Activated CD4-positive, CD25-positive, alpha-beta regulatory T cell treated with anti-CD3 and anti-CD28 coated beads, Interleukin-2, amount 50 U/mL, for 72 hours (primary cell): ENCODE measurements at regions not wholly inside any gene's neighbourhood (a gene's known extent, or its start where the extent isn't known, plus 50 kb on each side); places are given as distances from the start of the nearest gene placed in this dataset.
"Not testable (repeated sequence)": the region's sequence is repeated elsewhere in the genome, so short reads cannot be mapped to it uniquely, and the experiment has no call there.

ENCODE experiments used
- DNase-seq: peaks from one replicate; pipeline ENCODE4 v3.0.0; 2021

DNA sequence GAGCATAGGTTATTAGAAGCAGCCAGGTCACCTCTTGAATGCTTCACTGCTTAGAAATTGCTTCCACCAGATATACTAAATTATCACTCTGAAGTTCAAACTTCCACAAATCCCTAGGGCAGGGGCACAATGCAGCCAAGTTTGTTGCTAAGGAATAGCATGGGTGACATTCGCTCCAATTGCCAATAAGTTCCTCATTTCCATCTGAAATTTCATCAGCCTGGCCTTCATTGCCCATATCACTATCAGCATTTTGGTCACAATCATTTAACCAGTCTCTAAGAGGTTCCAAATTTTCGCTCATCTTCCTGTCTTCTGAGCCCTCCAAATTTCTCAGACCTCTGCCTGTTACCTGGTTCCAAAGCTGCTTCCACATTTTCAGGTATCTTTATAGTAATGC, 356.1 kb downstream of the DAD1 start:
- DNase-seq: no peak

DNA sequence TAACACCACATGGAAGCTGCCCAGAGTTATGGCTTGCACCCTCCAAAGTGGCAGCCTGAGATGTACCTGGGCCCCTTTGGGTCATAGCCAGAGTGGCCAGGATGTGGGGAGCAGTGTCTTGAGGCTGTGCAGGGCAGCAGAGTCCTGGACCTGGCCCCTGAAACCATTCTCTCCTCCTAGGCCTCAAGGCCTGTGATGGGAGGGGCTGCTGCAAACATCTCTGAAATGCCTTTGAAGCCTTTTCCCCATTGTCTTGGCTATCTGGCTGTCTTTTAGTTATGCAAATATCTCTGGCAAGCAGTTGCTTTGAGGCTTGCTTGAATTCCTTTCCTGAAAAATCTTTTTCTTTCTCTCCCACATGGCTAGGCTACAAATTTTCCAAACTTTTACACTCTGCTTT, 356.5 kb downstream of the DAD1 start:
- no peak for DNase-seq

DNA sequence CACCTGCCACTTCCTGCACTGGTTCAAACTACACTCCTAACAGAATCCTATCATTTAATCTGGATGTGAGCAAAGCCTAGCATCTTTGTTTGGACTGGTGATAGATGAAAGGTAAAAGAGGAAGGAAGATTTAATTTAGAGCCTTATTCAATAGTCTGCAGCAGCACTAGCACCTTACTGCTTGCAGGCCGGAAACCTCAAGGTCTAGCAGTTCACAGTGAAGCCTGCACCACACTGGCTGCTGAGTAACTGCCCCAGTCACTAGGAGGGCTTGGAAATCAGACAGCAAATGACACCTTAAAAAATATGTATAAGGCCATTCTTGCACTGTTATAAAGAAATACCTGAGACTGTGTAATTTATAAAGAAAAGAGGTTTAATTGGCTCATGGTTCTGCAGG, 358.0 kb downstream of the DAD1 start:
- DNase-seq: no peak

DNA sequence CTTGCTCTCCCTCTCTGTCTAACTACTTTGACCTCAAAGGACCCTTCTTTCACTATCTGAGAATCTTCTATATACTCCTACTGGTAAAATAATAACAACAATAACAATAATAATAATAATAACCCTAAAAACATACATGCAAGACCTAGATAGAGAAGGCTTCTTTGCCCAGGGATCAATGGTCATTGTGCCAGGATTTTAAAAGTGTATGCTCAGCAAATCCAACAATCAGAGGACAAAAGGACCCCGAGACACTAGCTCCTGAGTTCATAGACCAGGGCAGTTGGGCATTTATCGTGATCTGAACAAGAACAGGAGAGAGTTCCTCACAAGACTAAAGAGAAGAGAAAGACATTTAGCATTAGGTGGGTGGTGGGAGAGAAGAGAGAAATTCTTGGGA, 358.5 kb downstream of the DAD1 start:
- no peak for DNase-seq

DNA sequence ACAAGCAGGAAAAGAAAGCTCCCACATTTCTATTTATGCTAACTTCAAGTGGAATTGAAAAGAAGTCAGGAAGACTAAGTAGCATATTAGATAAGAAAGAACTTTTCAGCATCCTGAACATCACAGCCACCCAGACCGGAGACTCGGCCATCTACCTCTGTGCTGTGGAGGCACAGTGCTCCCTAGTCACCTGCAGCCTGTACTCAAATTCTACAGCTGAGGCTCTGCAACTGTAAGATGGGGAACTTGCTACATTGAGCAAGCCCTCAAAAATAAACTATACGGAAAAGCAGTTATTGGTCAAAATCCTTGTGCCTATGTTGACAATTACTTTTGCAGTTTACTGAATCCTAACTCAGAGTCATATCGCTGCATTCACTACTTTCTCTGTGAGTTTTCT, 361.9 kb downstream of the DAD1 start:
- DNase-seq: no peak

DNA sequence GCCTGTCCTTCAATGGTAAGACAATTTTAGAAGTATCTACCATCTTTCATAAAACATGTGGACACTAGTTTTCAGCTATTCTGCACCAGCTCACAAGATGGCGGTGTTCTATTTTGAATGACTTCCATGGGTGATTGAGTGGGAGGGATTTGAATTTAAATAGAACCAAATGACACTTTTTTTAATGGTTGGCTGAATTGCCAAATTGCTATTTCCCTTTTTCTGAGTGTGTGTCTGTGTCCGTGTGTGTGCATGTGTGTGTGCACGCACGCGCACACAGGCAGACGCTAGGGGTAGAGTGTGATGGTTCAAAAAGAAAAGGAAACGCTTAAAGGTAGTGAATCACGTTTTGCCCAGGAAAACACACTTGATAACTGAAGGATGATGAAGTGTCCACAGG, 362.6 kb downstream of the DAD1 start:
- no peak for DNase-seq

DNA sequence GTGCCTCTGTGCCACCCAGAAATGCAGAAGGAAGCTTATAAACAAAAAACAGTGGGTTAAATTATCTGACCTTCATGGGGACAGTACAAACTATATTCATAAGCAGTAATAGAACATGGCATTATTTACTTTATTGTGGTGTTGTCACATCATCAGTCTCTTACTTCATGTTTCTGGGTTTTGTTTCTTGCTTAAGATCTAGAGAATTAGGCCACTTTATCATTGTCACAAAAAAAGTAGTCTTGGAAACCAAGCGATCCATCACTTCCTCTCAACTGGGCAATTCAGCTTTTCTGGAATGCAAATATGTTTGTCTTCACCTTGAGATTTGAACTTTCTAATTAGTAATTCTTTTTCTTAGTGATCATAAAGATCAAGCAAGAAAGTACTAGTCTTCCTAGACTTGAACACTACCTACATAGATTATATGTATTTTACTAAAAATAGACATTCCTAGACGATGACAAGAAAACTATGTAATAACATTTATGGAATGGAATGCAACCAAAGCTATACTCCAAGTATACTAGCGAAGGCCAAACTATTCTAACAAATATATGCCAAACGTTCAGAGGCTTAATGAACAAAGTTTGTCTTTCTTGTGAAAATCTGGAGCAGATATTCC, 363.4 kb downstream of the DAD1 start:
- no peak for DNase-seq

DNA sequence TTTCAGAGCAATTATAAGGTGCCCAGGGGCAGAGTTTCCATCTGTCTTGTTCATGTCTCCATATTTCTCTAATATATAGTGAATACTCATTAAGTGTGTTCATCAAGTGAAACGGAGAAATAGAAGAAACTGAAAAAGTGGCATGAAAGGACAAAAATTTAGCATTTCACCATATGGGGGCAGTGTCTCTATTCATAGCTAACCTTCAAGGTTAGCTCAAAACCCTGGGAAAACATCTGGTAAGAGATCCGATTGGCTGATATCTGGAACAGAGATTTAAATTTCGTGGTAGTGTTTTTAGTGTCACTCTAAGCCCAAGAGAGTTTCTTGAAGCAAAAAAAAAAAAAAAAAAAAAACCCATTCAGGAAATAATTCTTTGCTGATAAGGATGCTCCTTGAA, 367.5 kb downstream of the DAD1 start:
- no peak for DNase-seq

DNA sequence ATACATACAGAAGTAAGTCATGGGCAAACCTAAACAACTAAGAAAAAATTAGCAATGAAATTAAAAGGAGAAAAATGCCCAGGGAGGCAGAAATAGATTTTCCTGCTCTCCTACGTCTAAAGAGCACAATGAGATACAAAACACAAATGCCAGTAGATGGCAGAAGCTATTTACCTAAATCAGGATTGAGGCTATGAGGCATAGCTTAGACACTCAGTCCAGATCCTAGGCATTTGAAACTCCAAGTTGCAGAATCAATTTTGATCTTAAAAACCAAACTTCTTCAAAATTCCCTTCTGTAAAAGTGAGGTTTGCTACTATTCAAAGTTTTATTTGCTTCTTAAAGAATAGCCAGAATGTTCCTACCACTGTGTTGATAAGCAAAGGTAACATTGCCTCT, 368.6 kb downstream of the DAD1 start:
- no peak for DNase-seq

DNA sequence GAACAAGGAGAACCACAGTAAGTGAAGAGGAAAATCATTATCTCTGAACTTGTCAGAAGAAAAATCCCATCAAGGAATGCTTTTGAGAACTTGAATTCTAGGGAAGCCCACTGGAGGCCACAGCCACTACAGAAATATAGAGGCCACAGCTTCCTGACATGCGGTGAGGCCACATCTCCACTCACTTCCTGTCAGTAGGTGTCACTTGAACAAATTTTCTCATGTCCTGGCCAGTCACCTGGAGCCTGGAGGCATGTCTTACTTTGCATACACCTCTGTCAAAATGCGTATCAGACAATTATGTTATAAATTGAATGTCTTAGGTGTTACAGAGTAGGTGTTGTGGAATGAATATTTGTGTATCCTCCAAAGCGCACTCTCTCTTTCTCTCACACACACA, 370.3 kb downstream of the DAD1 start:
- DNase-seq: no peak

DNA sequence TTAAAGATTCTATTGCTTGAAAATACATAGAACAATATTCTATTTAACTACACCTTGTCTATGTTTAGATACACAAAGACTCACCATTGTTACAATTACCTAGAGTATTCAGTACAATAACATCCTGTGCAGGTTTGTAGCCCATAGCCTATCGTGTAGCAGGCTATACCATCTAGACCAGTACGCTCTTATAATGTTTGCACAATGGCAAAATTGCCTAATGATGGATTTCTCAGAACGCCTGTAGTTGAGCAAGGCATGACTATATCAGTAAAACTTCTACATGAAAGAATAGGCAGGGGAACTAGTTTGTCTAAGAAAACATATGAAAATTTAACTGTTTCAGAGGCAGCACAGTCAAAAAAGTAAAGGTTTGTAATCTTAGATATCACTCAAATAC, 375.9 kb downstream of the DAD1 start:
- DNase-seq: no peak

DNA sequence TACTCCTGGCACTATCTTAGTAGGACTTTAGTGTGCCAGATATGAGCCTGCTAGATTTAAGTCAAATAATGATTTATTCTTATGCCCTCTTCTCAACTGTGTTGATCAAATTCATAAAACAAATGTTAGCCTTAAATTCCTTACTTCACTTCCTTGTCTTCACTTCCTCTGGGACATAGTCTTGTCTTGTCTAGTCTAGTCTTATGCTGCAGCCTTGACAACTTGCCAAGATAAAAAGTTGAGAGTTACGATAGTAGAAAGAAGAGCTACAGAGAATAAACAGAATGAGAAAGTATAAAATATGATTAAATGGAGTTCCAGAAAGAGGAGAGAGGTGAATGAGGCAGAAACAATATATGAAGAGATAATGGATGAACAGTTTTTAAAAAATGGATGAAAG, 378.1 kb downstream of the DAD1 start:
- DNase-seq: no peak

DNA sequence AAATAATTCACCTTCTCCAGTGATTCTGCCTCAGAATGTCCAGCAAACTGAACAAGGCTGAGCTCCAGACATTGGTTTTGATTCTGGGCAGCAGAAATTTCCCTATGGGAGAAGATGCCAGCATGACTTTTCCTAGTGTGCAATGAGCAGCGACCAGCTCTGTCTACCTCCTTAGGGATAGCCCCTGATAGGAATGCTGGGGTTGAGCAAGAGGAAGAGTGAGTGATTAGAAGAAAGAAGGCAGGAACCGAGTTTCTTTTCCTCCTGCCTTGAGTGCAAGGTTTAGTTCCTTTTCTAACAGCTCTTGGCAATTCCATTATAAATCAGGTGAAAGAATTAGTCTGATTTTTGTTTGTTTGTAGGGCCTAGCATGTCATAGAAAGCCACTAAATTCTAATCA, 379.0 kb downstream of the DAD1 start:
- DNase-seq: no peak

DNA sequence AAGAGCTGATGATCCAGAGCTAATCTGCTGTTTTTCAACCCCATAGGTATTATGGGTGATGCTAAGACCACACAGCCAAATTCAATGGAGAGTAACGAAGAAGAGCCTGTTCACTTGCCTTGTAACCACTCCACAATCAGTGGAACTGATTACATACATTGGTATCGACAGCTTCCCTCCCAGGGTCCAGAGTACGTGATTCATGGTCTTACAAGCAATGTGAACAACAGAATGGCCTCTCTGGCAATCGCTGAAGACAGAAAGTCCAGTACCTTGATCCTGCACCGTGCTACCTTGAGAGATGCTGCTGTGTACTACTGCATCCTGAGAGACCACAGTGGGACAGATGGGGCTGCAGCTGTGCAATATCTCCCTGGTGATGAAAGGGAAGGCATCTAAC, 386.0 kb downstream of the DAD1 start:
- DNase-seq: no peak

DNA sequence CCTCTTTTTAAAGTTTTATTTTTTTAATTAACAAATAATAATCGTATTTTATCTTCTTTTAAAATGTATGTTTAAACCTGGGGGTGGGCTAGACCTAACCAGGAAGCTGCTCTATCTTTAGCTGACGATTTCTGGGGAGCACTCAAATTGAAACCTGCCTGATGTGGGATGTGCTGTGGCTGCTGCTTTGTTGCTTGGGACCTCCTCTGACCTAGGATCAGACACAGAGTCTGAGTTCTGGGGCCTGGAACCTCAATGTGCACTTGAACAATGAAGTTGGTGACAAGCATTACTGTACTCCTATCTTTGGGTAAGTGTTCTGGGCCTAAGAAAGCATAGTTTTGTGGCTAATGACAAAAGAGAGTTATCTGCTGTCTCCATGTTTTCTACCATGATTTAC, 386.7 kb downstream of the DAD1 start:
- no peak for DNase-seq

DNA sequence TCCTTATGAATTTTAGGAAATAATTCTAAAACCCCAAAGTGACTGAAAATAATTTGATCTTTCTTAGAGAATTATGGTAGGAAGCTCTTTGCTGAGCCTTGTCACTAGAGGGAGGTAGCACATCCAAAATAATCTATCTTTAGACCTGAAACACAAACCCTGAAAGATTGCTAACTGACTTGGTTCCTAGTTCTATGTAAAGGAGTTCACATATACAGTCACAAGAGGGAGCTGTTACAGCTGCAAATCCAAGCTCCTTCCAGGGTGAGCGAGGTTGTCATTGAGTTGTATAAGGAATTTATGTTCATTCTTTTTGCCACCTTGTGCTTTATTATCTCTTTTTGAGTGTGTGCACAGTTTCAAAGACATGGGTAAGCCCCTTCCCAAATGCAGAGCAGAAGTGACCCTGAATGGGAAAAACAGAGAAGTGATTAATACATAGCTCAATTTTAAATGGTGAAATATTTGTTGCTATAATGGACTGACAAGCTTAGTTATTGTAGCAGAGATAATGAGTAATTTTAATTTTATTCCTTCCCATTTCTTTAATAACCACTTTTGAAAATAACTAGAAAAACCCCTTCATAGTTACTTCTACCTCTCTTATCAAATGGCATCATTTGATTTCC, 387.9 kb downstream of the DAD1 start:
- no peak for DNase-seq

DNA sequence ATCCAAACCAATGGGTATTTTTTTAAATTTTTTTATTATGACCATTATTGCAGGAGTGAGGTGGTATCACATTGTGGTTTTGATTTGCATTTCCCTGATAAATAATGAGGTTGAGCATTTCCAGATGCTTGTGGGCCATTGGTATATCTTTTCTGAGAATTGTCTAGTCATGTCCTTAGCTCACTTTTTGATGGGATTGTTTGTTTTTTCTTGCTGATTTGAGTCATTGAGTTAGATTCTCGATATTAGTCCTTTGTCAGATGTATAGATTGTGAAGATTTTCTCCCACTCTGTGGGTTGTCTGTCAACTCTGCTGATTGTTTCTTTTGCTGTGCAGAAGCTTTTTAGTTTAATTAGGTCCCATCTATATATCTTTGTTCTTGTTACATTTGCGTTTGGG, 388.9 kb downstream of the DAD1 start:
- DNase-seq: not testable (repeated sequence)

DNA sequence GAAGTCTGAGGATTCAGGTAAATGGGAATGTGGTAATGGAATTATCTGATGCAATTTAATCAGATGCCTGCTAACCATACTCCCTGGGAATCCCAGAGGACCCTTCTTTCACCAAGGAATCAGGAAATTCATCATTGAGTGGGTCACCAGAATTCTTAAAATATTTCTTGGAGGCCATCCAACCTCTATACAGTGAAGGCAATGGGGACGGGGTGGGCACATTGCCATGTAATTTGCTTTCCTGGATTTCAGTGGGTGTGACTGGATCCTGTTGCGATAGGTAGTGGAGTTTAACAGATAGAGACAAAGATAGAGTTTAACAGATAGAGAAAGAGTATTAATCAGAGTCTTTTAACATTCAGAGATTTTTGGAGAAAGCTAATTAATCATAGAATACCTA, 394.4 kb downstream of the DAD1 start:
- no peak for DNase-seq

DNA sequence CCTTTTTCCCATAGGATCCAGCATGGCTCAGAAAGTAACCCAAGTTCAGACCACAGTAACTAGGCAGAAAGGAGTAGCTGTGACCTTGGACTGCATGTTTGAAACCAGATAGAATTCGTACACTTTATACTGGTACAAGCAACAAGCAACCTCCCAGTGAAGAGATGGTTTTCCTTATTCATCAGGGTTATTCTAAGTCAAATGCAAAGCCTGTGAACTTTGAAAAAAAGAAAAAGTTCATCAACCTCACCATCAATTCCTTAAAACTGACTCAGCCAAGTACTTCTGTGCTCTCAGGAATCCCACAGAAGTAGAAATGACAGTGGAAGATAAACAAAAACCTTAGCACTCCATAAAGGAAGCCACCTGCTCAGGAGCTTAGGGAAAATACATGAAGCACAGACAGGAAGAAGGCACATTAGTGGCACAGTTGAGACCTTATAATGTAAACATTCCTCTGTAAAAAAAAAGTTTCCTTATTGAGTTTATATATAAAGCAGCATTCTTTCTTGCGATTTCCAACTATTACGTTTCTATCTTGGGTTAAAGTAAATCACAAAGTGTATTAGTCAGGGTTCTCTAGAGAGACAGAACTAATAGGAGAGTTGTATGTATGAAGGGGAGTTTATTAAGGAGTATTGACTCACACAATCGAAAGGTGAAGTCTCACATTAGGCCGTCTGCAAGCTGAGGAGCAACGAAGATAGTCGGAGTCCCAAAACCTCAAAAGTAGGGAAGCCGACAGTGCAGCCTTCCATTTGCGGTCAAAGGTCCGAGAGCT, 398.4 kb downstream of the DAD1 start:
- DNase-seq: no peak

DNA sequence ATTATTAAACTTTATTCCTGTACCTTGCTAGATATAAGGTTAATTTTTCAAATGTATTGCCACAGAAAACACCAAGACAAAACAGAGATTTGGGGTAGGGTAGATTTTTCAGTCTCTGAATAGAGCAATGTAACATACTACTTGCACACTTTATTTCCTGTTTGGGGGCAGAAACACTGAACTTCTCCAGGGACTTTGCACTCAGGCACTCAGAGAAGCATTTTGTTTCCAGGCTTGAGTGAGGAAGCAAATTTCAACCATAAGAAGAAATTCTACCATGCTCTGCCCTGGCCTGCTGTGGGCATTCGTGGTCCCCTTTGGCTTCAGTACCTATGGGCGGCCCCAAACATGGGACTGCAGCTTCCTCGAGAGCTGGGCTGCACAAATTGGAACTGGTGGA, 399.1 kb downstream of the DAD1 start:
- DNase-seq: no peak

DNA sequence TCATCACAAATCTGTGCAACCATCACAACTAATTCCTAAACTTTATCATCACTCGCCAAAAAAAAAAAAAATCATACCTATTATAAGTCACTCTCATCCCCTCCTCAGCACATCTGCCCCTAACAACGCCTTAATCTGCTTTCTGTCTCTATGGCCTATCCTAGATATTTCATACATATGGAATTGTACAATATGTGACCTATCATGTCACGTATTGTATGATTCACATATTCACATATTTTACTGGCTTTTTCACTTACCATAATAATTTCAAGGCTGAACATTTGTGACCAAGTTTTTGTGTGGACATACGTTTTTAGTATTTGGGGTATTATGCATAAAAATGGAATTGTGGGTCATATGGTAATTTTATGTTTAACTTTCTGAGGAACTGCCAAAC, 400.7 kb downstream of the DAD1 start:
- no peak for DNase-seq

DNA sequence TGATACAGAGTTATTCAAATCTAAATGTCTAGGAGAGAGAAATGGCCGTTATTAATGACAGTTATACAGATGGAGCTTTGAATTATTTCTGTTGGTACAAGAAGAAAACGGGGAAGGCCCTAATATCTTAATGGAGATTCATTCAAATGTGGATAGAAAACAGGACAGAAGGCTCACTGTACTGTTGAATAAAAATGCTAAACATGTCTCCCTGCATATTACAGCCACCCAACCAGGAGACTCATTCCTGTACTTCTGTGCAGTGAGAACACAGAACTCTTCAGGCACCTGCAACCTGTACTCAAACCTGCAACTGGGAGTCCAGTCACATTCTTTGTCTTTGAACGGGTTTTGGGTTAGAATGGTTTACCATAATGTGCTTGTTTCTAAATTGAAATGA, 403.2 kb downstream of the DAD1 start:
- DNase-seq: no peak

DNA sequence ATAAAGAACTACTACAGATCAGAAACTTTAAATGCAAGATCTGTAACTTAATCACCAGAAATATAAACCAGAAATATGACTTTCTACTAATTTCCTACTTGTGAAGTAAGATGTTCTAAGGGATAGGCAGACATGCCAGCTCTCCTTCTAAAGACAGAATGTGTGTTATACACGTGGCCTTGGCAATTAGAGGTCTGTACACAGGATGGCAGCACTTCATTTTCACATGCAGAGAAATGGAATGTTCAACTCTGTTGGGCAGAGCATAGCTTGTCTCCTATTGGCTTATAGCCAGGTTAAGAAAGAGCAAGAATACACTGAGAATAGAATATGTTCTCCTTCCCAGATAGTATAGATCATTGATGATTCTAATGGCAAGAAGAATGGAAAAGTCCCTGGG, 403.8 kb downstream of the DAD1 start:
- DNase-seq: no peak

DNA sequence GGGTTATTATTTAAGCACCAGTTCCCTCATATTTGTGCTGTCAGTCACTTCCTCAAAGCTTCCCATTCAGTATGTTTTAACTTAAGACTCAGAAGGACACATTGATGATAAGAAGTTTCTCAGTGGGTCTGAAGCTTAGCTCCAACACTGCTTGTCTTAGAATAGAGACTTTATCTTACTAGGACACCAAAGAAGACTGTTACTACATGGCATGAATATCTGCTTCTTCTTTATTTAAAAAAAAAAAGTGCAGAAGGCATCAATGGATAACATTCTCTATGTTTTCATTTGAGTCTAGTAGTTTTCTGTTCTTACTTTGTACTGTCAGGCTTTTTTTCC, 404.2 kb downstream of the DAD1 start:
- DNase-seq: no peak
